HCT116 (cell line): ENCODE measurements at regions not wholly inside any gene's neighbourhood (a gene's known extent, or its start where the extent isn't known, plus 50 kb on each side); places are given as distances from the start of the nearest gene placed in this dataset.

Experiments
- ATAC-seq: fragments of 200-7000 bp; cut with Tn5 transposase; 2 replicates; pipeline ENCODE4 v1.9.1; 2020; ENCODE audit warnings: mild to moderate bottlenecking, moderate library complexity
- BruUV-seq: library from RNA; stranded (reverse); fragments of 400-500 nt; replicated peaks from 2 replicates; lab custom pipeline; 2021; lab: Mats Ljungman, UMichigan
- CTCF ChIA-PET: fragments of 300-600 bp; sonication (Branson Sonifier 250); formaldehyde crosslinking; loops from one replicate; lab custom pipeline; 2021; ENCODE audit warnings: antibody characterized with exemption; lab: Charles Lee
- POLR2A ChIA-PET: fragments of 300-600, 350-600 bp; sonication (Branson Sonifier 250); formaldehyde crosslinking; loops from one replicate; lab custom pipeline; 2021; ENCODE audit warnings: antibody characterized with exemption; lab: Charles Lee
- RAD21 ChIA-PET, 2 experiments: fragments of 300-600 bp; sonication (Branson Sonifier 250); formaldehyde crosslinking; loops; one replicate each; lab custom pipeline; 2023; ENCODE audit warnings: low total read pairs in 2 of 2; ENCODE audit not compliant: uncharacterized antibody in 2 of 2, unreplicated experiment in 2 of 2, low non-redundant PET in 1 of 2; lab: Charles Lee
- DNase-seq: peaks from one replicate; pipeline ENCODE4 v3.0.0-alpha.2; 2010; ENCODE audit warnings: low read depth, low spot score
- H2AFZ ChIP-seq: fragments of 200-600 bp; shearing (Covaris generic), sonication (generic); 2 replicates; pipeline ENCODE4 v1.6.1; 2017; ENCODE audit warnings: low read depth, mixed run types, mixed read lengths, antibody characterized with exemption, low read length; ENCODE audit not compliant: poor library complexity, severe bottlenecking
- H3K27ac ChIP-seq: 2 replicates; pipeline ENCODE4 v1.5.1; 2012; ENCODE audit warnings: low read depth, low read length
- H3K27me3 ChIP-seq: fragments of 200-600 bp; sonication (generic); 2 replicates; pipeline ENCODE4 v1.6.1; 2016; ENCODE audit warnings: mixed run types, low read length, mixed read lengths; ENCODE audit not compliant: insufficient read depth
- H3K36me3 ChIP-seq, 2 experiments: fragments of 200-500 bp in 1 of 2; fragments of 200-600 bp in 1 of 2; sonication (Bioruptor generic) in 1 of 2; sonication (generic) in 1 of 2; 2 replicates each; pipeline versions ENCODE4 v1.5.1 to v1.6.1; 2014 to 2016; ENCODE audit warnings: low read length in 2 of 2, inconsistent platforms in 1 of 2, mixed read lengths in 1 of 2, mixed run types in 1 of 2; ENCODE audit not compliant: insufficient read depth in 2 of 2, control insufficient read depth in 1 of 2
- H3K4me1 ChIP-seq, 2 experiments: fragments of 200-600 bp in 1 of 2; sonication (generic) in 1 of 2; 2 replicates each; pipeline versions ENCODE4 v1.5.1 to v1.6.1; 2012 to 2017; ENCODE audit warnings: low read length in 2 of 2, inconsistent platforms in 1 of 2, mild to moderate bottlenecking in 1 of 2, mixed read lengths in 1 of 2, mixed run types in 1 of 2, moderate library complexity in 1 of 2; ENCODE audit not compliant: insufficient read depth in 2 of 2, control insufficient read depth in 1 of 2
- H3K4me2 ChIP-seq: fragments of 200-600 bp; sonication (generic); 2 replicates; pipeline ENCODE4 v1.6.1; 2017; ENCODE audit warnings: mixed run types, low read length, mixed read lengths
- H3K4me3 ChIP-seq, 2 experiments: fragments of 200-600 bp in 1 of 2; sonication (generic) in 1 of 2; replicated peaks in 1 of 2; 2 replicates each; pipeline ENCODE4 v1.5.1; 2011 to 2016; ENCODE audit warnings: low read length in 2 of 2, control low read depth in 1 of 2, low read depth in 1 of 2, mild to moderate bottlenecking in 1 of 2, mixed read lengths in 1 of 2, mixed run types in 1 of 2
- H3K79me2 ChIP-seq: fragments of 200-600 bp; sonication (generic); 2 replicates; pipeline ENCODE4 v1.6.1; 2017; ENCODE audit warnings: mild to moderate bottlenecking, mixed run types, low read length, moderate library complexity, mixed read lengths; ENCODE audit not compliant: insufficient read depth
- H3K9ac ChIP-seq: fragments of 200-600 bp; sonication (generic); 2 replicates; pipeline ENCODE4 v1.6.1; 2016; ENCODE audit warnings: low read length, mixed read lengths
- H3K9me2 ChIP-seq: fragments of 200-600 bp; sonication (generic), shearing (Covaris generic); 2 replicates; pipeline ENCODE4 v1.6.1; 2017; ENCODE audit warnings: mixed run types, mild to moderate bottlenecking, moderate library complexity; ENCODE audit not compliant: insufficient read depth
- H3K9me3 ChIP-seq, 2 experiments: fragments of 200-500 bp in 1 of 2; fragments of 200-600 bp in 1 of 2; sonication (Bioruptor generic) in 1 of 2; sonication (generic) in 1 of 2; 2 replicates each; pipeline ENCODE4 v1.6.1; 2014 to 2017; ENCODE audit warnings: low read length in 2 of 2, mixed read lengths in 2 of 2, inconsistent platforms in 1 of 2, low read depth in 1 of 2, mild to moderate bottlenecking in 1 of 2, mixed run types in 1 of 2, moderate library complexity in 1 of 2; ENCODE audit not compliant: control insufficient read depth in 1 of 2, insufficient read depth in 1 of 2
- H4K20me1 ChIP-seq: fragments of 200-600 bp; sonication (generic), shearing (Covaris generic); 2 replicates; pipeline ENCODE4 v1.6.1; 2017; ENCODE audit warnings: mixed run types, mild to moderate bottlenecking, moderate library complexity; ENCODE audit not compliant: insufficient read depth
- CEBPB ChIP-seq: IDR thresholded peaks from 2 replicates; pipeline ENCODE4 v1.6.1; 2012; ENCODE audit warnings: low read depth
- EZH2 ChIP-seq: fragments of 200-600 bp; sonication (generic); IDR thresholded peaks from 2 replicates; pipeline ENCODE4 v1.6.1; 2017; ENCODE audit warnings: antibody characterized with exemption, mixed run types
- POLR2A ChIP-seq: IDR thresholded peaks from 2 replicates; pipeline ENCODE4 v1.7.0; 2011; ENCODE audit warnings: borderline replicate concordance; ENCODE audit not compliant: insufficient read depth, insufficient read length; ENCODE audit errors: extremely low read depth
- POLR2AphosphoS5 ChIP-seq: IDR thresholded peaks from 2 replicates; pipeline ENCODE4 v1.6.1; 2011; ENCODE audit warnings: mild to moderate bottlenecking, low read depth, low read length, moderate library complexity
- RAD21 ChIP-seq: IDR thresholded peaks from 2 replicates; pipeline ENCODE4 v1.6.1; 2012; ENCODE audit warnings: low read depth, mild to moderate bottlenecking
- SP1 ChIP-seq: IDR thresholded peaks from 2 replicates; pipeline ENCODE4 v1.6.1; 2012; ENCODE audit warnings: low read depth
- SRF ChIP-seq: IDR thresholded peaks from 2 replicates; pipeline ENCODE4 v1.6.1; 2012; ENCODE audit warnings: low read depth
- intact Hi-C: fragments of 100-400 bp; cut with micrococcal nuclease; formaldehyde crosslinking; loops from 2 replicates; pipeline ENCODE4 v1.10.0; 2022
- TF ChIP-seq, protein P1 (sequence below), 3 experiments: fragments of 200-600 bp in 1 of 3; sonication (generic) in 1 of 3; IDR thresholded peaks in 2 of 3; conservative IDR thresholded peaks in 1 of 3; 2 replicates each; pipeline ENCODE4 v1.5.1; 2012 to 2017; ENCODE audit warnings: low read depth in 2 of 3, low read length in 2 of 3, antibody characterized with exemption in 1 of 3, borderline replicate concordance in 1 of 3, control low read depth in 1 of 3, mild to moderate bottlenecking in 1 of 3, mixed read lengths in 1 of 3, mixed run types in 1 of 3, moderate library complexity in 1 of 3; ENCODE audit not compliant: insufficient read depth in 1 of 3
- TF ChIP-seq, protein P2 (sequence below): IDR thresholded peaks from 2 replicates; pipeline ENCODE4 v1.6.1; 2011; ENCODE audit warnings: mild to moderate bottlenecking, low read length, moderate library complexity; ENCODE audit not compliant: insufficient replicate concordance; ENCODE audit errors: extremely low read depth
- TF ChIP-seq, protein P3 (sequence below): IDR thresholded peaks from 2 replicates; pipeline ENCODE4 v1.6.1; 2012; ENCODE audit warnings: low read depth

DNA sequence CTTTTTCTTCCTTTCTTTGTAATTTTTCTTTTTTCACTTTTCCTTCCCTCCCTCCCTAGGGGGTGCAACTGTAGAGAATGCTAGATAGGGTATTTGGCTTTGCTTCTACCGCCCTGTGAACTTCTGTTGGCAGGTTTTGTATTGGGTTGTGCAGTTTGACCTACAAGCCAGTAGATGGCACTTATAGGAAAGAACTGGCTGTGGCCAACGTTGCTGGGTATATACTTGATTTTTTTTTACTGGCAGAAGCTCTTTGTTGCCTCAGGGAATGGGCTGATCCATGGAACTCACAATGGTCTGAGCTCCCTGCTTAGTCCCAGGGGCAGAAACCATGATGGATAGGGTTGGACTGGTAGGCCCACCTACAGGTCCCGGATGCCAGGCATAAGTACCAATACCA, 1019.5 kb upstream of the LRRTM1 start:
- POLR2A ChIA-PET: no interaction called here
- CTCF ChIA-PET: interaction anchor here (0.6 to 2.4 kb wide), 2 partner anchors 527 to 571 kb away, joined by 3 to 7 read pairs; no protein-coding TSS in a partner anchor
- no peak overlapping the region for H2AFZ ChIP-seq
- TF ChIP-seq EZH2: no peak
- TF ChIP-seq, protein P1, sequence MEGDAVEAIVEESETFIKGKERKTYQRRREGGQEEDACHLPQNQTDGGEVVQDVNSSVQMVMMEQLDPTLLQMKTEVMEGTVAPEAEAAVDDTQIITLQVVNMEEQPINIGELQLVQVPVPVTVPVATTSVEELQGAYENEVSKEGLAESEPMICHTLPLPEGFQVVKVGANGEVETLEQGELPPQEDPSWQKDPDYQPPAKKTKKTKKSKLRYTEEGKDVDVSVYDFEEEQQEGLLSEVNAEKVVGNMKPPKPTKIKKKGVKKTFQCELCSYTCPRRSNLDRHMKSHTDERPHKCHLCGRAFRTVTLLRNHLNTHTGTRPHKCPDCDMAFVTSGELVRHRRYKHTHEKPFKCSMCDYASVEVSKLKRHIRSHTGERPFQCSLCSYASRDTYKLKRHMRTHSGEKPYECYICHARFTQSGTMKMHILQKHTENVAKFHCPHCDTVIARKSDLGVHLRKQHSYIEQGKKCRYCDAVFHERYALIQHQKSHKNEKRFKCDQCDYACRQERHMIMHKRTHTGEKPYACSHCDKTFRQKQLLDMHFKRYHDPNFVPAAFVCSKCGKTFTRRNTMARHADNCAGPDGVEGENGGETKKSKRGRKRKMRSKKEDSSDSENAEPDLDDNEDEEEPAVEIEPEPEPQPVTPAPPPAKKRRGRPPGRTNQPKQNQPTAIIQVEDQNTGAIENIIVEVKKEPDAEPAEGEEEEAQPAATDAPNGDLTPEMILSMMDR (IDR thresholded peaks at IDR 0.05 in 2 of 3, conservative IDR thresholded peaks at IDR 0.05 in 1 of 3; ENCODE audit: borderline replicate concordance in 1 of 3, insufficient read depth in 1 of 3, low read depth in 2 of 3, low read length in 2 of 3): peak; percentile 32 to 58 (median 56); a peak in 5 of 6 replicates
- peak; percentile 63 for TF ChIP-seq RAD21
- TF ChIP-seq, all 23 proteins: peak for 2
- DNase-seq (peak; percentile 18), ATAC-seq (peak; percentile 83)
- intact Hi-C loops: loop anchor here (5.0 to 10.0 kb wide), 2 partner anchors 568 to 701 kb away; no protein-coding TSS in a partner anchor
- no peak overlapping the region for H3K4me2 ChIP-seq
- H3K9me2 ChIP-seq: no peaks in the 10 kb centered on the region
- H3K9me3 ChIP-seq: no peaks in the 10 kb centered on the region
- H4K20me1 ChIP-seq: no peaks in the 10 kb centered on the region
- no TSS peak for BruUV-seq
- H3K9ac ChIP-seq: no peak overlapping the region
- no peaks in the 10 kb centered on the region for H3K27me3 ChIP-seq
- H3K27ac ChIP-seq: no peak overlapping the region
- H3K4me3 ChIP-seq: no peak overlapping the region
- no peaks in the 10 kb centered on the region for H3K79me2 ChIP-seq
- no peaks in the 10 kb centered on the region for H3K36me3 ChIP-seq
- RAD21 ChIA-PET: interaction anchor here in 1 of 2 experiments (1.1 kb wide), 1 partner anchor 571 kb away, joined by 3 read pairs; no protein-coding TSS in a partner anchor
- no peaks in the 10 kb centered on the region for H3K4me1 ChIP-seq

DNA sequence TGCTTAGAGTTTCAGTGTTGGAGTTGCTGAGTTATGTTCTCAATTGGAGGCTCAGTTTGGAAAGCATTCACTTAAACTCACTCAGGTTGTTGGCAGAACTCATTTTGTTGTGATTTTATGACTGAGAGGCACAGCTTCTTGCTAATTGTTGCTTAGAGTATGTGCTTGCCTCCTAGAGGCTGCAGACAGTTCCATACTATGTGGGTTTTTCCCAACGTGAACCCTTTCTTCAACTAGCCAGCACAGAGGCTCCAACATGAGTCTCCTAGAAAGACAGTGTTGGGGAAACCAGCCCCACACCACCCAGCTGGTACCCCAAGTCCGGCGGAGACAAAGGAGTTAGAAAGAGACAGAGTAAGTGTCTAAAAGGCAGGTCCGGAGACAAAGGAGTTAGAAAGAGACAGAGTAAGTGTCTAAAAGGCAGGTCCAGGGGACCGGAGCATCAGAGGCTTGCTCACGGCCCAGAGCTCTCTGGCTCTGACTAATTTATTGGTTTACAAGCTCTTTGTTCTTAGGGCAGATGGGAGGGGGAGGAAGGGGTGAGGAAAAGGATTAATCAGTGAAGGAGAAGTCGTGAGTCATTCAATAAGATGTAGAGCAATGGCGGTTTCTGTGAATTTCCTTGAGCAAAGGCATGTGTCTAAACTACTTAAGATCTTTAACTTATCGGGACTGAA, 999.7 kb upstream of the LRRTM1 start:
- Histone ChIP-seq H3K79me2 (no peaks in the 10 kb centered on the region), H3K4me1 (peaks cover 11 to 25% of the 10 kb centered on the region in 2 experiments), H3K9me2 (no peaks in the 10 kb centered on the region), H3K9me3 (no peaks in the 10 kb centered on the region), H3K9ac (peak overlapping the region; percentile 48), H2AFZ (peak overlapping the region; percentile 72), H3K4me3 (peak overlapping the region; percentile 9 to 42; a peak in 3 of 4 replicates), H3K27me3 (no peaks in the 10 kb centered on the region), H3K27ac (peak overlapping the region; percentile 67), H4K20me1 (no peaks in the 10 kb centered on the region), H3K36me3 (no peaks in the 10 kb centered on the region), H3K4me2 (peak overlapping the region; percentile 77)
- DNase-seq (peak; percentile 85), ATAC-seq (peak; percentile 89)
- ChIA-PET POLR2A (interaction anchor here (0.6 kb wide), 1 partner anchor 303 kb away, joined by 3 read pairs; no protein-coding TSS in a partner anchor), RAD21 (no interaction called here), CTCF (no interaction called here)
- intact Hi-C loops: no loop called here
- no TSS peak for BruUV-seq
- TF ChIP-seq POLR2A: no peak
- TF ChIP-seq, protein P2, sequence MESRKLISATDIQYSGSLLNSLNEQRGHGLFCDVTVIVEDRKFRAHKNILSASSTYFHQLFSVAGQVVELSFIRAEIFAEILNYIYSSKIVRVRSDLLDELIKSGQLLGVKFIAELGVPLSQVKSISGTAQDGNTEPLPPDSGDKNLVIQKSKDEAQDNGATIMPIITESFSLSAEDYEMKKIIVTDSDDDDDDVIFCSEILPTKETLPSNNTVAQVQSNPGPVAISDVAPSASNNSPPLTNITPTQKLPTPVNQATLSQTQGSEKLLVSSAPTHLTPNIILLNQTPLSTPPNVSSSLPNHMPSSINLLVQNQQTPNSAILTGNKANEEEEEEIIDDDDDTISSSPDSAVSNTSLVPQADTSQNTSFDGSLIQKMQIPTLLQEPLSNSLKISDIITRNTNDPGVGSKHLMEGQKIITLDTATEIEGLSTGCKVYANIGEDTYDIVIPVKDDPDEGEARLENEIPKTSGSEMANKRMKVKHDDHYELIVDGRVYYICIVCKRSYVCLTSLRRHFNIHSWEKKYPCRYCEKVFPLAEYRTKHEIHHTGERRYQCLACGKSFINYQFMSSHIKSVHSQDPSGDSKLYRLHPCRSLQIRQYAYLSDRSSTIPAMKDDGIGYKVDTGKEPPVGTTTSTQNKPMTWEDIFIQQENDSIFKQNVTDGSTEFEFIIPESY: no peak
- TF ChIP-seq RAD21: peak; percentile 20; the same call in 1 of the 2 replicates
- peak; percentile 57 for TF ChIP-seq SP1
- TF ChIP-seq CEBPB: no peak
- peak; percentile 39; the same call in 1 of the 2 replicates for TF ChIP-seq POLR2AphosphoS5
- TF ChIP-seq, protein P3, sequence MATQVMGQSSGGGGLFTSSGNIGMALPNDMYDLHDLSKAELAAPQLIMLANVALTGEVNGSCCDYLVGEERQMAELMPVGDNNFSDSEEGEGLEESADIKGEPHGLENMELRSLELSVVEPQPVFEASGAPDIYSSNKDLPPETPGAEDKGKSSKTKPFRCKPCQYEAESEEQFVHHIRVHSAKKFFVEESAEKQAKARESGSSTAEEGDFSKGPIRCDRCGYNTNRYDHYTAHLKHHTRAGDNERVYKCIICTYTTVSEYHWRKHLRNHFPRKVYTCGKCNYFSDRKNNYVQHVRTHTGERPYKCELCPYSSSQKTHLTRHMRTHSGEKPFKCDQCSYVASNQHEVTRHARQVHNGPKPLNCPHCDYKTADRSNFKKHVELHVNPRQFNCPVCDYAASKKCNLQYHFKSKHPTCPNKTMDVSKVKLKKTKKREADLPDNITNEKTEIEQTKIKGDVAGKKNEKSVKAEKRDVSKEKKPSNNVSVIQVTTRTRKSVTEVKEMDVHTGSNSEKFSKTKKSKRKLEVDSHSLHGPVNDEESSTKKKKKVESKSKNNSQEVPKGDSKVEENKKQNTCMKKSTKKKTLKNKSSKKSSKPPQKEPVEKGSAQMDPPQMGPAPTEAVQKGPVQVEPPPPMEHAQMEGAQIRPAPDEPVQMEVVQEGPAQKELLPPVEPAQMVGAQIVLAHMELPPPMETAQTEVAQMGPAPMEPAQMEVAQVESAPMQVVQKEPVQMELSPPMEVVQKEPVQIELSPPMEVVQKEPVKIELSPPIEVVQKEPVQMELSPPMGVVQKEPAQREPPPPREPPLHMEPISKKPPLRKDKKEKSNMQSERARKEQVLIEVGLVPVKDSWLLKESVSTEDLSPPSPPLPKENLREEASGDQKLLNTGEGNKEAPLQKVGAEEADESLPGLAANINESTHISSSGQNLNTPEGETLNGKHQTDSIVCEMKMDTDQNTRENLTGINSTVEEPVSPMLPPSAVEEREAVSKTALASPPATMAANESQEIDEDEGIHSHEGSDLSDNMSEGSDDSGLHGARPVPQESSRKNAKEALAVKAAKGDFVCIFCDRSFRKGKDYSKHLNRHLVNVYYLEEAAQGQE: no peak
- TF ChIP-seq SRF: no peak
